G401.6 (cell line): ENCODE measurements at regions not wholly inside any gene's neighbourhood (a gene's known extent, or its start where the extent isn't known, plus 50 kb on each side); places are given as distances from the start of the nearest gene placed in this dataset.
"Not testable (repeated sequence)": the region's sequence is repeated elsewhere in the genome, so short reads cannot be mapped to it uniquely, and the experiment has no call there.

ENCODE experiments used
- FAIRE-seq: peaks from 2 replicates; lab custom pipeline; 2012; peaks lifted over from hg19 to GRCh38; lab: Jason Lieb, UNC

DNA sequence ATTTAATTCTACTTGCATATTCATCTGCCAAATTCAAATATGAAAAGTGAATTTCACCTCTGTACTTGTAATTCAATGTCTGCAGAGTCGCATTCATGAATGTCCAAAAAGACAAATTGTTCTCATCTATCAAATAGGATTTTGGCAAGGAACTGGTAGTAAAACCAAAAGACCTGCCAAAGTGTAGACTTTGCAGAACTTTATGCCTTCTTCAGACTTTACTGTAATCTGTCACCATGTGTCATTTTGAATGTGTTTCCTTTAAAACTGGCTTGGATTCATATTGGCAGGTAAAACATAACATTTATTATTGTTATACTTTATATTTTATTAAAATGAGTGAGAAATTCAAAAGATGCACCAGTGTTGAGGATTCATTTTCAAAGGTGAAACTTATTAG, 701.9 kb upstream of the LINC00305 start:
- FAIRE-seq: no peak

DNA sequence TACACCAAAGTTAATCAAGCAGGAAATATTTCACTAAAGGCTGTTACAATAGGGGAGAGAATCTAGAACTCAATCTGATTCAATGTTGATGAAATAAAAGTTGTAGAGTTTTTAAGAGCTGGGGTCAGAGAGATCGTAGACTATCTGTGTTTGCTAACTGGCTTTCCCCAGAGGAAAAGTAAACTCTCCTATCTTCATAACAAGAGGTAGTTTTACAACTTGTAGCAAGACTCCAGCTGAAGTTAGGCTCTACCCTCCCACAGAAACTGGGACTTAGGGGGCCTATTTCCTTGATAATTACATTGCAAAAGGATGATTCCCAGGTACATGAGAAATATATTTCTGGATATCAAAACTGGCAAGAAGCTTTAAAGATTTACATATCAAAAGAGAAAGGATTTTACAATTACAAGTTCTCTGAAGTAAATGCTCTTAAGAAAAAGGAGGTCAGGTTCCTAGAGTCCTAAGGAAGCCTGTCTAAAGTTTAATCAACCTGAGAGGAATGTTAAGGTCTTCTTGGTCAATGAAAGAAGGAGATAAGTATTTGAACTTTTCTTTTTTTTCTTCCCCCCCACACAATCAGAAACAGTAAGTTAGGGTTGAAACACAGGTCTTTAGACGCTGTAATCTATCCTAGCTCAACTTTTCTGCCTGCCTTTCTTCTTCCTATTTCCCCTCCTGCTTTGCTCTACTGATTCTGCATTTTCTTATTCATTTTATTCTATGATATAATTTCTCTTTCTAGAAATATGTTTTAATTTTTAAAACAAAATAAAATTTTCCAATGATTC, 692.2 kb upstream of the LINC00305 start:
- no peak for FAIRE-seq

DNA sequence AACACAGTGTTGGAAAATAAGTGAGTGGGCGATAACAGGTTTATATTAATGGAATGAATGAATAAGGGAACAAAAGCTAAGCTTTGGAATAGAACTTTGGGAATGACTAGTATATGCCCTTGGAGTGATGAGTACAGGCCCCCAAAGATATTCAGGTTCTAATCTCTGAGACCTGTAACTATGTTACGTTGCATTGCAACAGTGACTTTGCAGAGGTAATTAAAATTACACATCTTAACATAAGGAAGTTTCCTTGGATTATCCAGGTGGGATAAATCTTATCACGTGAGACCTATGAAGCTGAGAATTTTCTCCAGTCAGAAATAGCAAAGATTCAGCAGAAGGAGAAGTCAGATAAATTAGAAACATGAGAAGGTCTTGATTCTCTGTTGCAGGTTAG, 661.5 kb upstream of the LINC00305 start:
- no peak for FAIRE-seq

DNA sequence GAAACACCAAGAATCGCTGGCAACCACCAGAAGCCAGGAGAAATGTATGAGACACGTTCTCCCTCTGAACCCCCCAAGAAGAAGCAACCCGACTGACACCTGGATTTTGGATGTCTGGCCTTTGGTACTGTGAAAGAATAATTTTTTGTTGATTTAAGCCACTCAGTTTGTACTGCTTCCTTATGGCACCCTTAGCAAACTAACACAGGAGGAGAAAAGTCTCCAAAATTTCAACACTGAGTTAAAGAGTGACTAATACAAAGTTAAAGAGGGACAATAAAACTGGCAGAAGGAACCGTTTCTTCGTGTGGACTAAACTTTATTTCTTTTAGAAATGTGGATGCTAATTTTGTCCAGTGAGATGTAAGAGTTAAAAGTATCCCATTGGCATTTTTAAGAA, 660.9 kb upstream of the LINC00305 start:
- FAIRE-seq: no peak

DNA sequence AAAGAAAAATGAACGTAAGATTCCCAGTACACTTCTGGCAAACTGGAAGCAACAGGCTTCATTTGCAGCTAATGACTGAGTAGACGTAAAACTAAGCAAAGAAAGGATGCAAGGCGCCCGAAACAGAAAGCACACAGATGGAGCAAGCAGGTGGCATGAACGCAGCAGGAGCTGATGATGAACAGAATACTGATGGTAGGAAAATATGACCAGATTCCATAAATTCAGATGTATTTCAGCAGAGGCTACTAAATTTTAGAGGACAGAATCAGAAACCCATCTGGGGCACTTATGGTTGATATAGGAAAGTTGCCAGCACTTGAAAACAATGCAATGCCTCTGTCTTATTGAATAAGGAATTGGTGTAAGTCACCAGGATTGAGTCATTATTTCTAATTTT, 658.7 kb upstream of the LINC00305 start:
- no peak for FAIRE-seq

DNA sequence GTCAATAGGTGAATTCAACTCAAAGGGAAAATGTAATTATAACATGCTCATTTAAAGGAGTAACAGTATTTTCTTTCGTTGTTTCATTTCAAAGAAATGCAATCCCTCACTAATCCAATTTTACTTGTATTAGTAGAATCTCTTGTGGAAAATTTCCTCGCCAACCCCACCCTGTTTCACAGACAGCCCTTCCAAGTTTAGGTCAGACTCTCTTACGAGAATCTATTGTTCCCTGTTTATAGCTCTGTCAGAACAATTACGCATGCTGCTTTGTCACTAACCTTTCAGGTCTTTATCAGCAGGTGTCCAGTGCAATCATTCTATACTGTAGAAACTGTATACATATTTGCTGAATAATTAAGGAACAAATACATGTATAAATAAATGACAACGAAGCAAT, 657.8 kb upstream of the LINC00305 start:
- FAIRE-seq: no peak

DNA sequence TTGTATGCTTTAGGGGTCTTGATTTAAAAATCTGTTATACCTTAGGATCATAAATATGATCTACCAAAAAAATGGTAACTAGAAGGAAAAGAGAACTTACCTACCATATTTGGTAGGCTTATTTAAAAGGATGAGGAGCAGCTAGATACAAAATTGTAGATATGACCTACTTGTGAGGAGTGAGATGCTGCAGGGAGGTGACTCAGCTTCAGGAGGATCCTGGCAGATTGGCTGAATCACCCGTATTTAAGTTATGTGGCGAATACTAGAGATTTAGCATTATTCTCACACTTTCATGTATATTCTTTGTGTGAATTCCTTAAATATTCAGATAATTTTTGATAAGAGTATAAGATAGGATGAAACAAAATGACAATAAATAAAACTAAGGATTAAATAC, 657.3 kb upstream of the LINC00305 start:
- no peak for FAIRE-seq

DNA sequence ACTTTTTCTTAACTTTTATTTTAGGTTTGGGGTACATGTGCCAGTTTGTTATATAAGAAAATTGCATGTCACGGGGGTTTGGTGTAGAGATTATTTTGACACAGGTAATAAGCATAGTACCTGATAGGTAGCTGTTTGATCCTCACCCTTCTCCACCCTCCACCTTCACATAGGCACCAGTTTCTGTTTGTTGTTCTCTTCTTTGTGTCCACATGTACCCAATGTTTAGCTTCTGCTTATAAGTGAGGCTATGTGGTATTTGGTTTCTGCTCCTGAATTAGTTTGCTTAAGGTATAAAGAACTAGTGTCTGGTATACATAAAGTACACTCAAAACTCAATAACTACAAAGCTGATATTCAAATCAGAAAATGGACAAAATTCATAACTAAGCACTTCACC, 654.6 kb upstream of the LINC00305 start:
- FAIRE-seq: no peak

DNA sequence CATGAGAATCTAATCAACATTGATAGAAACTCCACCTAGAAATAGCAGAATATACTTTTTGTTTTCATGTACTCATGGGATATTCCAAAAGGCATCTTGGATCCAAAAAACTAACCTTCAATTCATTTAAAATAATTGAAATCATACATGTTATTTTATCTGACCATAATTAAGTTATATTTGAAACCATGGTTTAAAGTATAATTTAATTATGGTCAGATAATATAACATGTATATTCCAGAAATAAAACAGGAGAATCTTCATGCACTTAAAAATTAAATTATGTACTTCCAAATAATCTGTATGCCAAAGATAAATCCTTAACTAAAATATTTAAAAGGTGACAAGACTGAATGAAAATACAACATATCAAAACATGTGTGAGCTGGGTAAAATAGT, 651.3 kb upstream of the LINC00305 start:
- no peak for FAIRE-seq

DNA sequence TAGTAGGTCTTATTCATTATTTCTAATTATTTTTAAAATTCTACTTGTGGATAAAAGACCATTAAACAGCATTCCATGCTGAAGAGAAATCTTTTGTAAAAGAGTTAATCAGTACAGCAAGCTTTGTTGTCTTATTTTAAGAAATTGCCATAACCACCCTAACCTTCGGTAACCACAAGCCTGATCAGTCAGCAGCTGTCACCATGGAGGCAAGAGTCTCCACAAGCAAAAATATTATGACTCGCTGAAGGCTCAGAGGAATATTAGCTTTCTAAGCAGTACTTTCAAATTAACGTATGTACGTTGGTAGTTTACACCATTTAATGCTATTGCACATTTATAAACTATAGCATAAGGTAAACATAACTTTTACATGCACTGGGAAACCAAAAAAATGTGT, 650.5 kb upstream of the LINC00305 start:
- FAIRE-seq: no peak

DNA sequence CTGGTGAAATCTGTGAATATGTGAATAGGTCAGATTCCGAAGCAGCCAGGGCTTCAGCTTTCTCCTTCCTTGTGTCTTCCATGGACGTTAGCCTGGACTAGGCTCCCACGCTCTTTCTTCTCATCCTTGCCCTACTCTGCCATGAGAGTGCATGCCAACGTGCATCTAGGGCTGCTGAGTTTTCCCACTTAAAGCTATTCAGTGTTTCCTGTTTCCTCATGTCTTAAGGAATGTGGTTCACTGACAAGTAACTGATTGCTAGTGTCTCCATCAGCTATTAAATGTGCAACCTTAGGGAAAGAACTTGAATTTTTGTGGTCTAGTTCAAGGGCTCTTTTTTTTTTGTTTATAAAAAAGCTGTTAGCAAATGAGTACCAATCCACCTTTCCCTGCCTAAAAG, 642.3 kb upstream of the LINC00305 start:
- FAIRE-seq: no peak

DNA sequence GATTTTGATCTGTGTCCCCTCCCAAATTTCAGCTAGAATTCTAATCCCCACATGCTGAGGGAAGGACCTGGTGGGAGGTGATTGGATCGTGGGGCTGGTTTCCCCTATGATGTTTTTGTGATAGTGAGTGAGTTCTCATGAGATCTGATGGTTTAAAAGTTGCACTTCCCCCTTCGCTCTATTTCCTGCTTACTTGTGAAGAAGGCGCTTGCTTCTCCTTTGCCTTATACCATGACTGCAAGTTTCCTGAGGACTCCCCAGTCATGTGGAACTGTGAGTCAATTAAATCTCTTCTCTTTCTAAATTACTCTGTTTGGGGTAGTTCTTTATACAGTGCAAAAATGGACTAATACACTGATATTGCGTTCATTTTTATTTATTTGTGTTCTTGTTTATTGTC, 636.8 kb upstream of the LINC00305 start:
- no peak for FAIRE-seq

DNA sequence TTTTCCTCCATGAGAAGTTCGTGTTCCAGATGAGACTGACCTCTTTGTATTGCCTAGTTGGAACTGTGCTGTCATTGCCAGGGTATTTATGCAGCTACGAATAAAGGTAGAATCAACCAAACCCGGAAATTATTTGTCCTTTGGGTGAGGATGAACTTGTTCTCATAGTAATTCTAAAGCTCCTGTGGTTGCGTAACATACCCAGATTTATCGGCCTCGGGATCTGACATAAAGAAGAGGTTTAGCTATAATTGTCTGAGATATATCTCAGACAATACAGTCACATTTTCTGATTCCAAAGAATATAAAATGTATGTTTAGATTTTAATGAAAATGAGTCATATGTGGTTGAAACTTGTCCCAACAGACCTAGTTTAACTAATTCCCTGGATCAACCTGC, 628.7 kb upstream of the LINC00305 start:
- FAIRE-seq: no peak

DNA sequence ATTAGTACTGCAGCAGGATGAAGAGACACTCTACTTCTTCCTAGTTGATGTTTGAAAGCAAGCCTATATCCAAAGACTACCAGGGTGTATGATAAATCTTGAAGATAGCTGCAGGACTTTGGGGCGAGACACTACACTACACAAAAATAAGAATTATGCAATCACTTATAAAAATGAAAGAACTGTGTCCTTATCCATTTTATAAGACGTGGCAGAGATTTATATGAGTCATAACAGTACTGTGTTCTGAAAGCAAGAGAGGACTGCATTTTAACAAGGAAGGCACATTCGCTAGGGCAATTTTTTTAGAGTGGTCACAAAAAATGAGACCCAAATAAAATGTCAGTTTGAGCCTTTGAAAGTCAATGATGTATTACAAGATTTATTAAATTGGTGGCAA, 617.0 kb upstream of the LINC00305 start:
- FAIRE-seq: no peak

DNA sequence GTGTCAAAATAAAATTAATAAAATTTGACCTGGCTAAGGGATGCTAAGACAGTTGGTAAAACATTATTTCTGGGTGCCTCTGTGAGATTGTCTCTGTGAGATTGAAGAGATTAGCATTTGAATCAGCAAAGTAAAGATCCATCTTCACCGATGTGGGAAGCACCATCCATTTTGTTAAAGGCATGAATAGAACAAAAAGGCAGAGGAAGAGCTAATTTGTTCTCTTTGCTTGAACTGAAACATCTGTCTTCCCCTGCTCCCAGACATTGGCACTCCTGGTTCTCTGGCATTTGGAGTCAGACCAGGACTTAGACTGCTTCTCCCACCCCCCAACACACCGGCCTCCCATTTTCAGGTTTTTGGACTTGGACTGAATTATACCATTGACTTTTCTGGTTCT, 603.8 kb upstream of the LINC00305 start:
- no peak for FAIRE-seq

DNA sequence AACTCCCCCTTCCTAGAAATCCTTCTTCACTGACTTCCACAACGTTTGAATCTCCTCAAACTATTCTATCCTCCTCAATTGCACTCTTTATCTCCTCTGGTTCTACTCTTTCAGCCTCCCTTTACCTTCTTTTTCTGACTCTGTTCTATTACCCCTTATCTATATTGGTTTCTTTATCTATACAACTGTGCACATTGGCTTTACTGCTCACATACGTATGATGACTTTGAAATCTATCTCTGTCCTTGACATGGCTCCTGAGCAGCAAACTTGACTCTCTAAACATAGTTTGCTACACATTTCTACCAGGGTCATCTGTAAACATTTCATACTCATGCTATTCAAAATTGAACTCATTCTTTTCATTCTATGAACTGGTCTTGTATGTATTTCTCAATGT, 601.0 kb upstream of the LINC00305 start:
- no peak for FAIRE-seq

DNA sequence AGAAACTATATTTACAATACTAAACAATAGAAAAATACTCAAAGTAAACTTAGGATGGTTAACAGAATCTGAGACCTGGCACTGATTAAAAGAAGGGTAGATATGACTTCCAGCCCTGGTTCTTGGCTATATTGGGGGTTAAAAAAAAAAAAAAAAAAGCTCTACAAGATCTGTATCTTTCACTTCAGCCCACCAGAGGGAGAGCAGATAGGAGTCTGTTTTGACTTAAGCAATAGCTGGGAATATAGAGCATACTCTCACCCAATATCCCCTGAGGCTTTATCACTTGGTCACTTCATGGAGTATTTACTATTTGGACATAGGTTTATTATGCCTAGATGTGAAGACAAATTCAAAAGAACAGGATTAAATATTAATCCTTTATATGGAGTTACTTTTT, 598.9 kb upstream of the LINC00305 start:
- no peak for FAIRE-seq

DNA sequence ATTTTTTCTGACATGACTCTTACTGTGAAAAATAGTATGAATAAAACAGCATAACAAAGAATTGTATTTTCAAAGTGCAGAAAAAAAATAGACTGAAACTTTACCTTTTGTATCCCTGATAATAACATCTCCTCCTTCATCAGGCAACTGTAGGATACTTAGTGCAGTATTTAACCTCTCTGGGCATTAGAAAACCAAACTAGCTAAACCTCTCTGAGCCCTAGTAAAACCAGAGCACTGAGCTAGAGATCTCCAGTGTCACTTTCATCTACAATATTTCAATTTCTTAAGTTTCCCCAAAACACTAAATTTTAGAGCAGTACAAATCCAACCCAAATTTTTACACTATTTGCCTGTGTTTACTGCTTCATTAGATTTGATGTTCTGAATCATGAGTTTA, 594.0 kb upstream of the LINC00305 start:
- FAIRE-seq: no peak

DNA sequence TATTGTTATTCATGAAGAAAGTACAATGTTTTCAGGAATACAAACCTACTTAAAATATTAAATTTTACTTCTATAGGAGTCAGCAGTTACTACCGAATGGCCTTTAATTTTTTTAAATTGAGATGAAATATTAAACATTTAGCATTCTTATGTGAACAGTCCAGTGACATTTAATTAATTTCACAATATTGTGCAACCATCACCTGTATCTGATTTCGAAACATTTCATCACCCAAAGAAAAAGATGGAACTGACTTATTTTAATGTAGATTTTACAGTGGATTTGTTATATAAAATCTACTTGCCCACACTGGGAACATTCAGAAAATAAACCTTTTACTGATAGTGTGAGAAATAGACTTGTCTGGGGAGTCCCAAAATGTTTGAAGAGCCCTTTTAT, 585.2 kb upstream of the LINC00305 start:
- no peak for FAIRE-seq

DNA sequence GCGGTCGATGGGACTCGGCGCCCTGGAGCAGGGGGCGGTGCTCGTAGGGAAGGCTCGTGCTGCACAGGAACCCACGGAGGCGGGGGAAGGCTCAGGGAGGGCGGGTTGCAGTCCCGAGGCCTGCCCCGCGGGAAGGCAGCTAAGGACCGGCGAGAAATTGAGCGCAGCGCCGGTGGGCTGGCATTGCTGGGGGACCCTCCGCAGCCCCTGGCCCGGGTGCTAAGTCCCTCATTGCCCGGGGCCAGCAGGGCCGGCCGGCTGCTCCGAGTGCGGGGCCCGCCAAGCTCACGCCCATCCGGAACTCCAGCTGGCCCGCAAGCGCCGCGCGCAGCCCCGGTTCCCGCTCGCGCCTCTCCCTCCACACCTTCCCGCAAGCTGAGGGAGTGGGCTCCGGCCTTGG, 576.8 kb upstream of the LINC00305 start:
- not testable (repeated sequence) for FAIRE-seq

DNA sequence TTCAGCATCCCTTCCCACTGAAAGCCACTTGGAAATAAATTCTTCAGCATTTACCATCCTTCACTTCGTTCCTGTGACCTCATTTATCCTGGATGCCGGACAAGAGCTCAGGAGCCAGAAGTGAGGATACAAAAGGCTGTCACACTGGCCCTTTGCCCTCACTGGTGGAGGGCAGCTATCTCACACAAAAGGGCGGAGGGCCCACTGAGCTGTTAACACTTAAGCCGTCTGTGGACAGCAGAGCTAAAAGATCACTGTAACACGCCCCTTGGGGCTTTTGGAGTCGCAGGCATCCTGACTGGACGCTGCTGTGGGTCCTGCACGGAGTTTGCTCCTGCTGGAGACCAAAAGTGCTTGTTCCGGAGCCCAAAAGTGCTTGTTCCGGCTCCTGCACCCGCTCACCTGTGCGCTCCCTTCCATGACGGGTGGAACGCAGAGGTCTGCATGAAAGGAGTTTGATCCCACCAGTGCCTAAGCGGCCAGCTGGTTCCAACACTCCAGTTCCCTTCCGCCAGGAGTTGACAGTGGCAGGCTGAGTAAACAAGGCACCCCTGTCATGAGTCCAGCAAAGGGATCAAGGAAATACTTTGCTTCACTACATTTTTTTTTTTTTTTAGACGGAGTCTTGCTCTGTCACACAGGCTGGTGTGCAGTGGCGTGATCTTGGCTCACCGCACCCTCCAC, 572.0 kb upstream of the LINC00305 start:
- no peak for FAIRE-seq

DNA sequence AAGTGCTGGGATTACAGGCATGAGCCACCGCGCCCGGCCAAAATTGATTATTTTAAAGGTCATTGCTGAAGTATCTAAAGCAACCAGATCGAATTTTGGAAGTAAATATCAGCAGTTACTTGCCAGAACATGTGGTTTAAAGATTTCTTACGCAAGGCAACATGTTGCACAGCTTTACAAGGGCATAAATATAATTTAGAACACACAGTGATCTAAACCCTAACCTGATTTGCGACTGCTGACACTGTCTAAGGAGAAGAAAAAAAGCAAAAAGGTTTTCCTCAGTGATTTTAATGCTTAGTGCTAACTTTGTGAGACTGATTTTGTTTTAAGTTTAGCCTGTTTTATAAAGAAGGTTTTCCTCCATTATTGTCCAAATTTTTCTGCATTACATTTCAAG, 569.9 kb upstream of the LINC00305 start:
- FAIRE-seq: no peak

DNA sequence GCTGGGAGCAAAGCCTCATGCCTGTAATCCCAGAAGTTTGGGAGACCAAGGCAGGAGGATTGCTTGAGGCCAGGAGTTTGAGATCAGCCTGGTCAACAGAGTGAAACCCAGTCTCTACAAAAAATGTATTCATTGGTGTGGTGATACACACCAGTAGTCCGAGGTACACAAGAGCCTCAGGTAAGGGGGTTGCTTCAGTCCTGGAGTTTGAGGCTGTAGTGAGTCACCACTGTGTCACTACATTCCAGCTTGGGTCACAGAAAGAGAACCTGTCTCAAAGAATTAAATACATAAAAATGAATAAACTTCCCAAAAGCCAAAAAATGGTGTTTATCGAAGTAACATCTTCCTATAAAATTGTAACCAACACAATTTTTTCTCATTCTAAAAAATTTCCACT, 568.1 kb upstream of the LINC00305 start:
- no peak for FAIRE-seq

DNA sequence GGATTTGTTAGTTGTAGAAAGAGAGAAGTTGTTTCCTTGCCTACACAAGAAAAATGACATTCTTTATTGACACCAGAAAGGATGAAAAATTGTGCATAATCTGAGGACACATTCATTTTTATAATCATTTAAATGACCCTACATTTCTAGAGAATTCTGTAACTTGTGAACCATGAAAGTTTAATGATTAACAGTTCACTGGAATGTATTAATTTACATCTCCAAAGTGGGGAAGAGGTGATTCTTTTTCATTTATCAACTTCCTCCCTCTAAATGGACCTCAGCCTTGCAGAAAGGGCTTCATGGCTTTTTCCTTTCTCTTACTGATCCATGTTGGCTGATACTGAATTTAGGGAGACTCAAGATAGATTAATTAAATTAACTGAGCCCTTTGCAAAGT, 565.2 kb upstream of the LINC00305 start:
- FAIRE-seq: no peak
